Fibroblast of lung (primary cell): ENCODE measurements at regions not wholly inside any gene's neighbourhood (a gene's known extent, or its start where the extent isn't known, plus 50 kb on each side); places are given as distances from the start of the nearest gene placed in this dataset.

Source experiments
- DNase-seq, 2 donors: peaks; one replicate each; pipeline versions ENCODE4 v3.0.0 to v3.0.0-alpha.2; 2010; ENCODE audit warnings: low read depth in 2 of 2
- H2AFZ ChIP-seq: 2 replicates; pipeline ENCODE4 v1.5.1; 2012; ENCODE audit warnings: low read length, control low read depth, inconsistent platforms
- H3K27ac ChIP-seq: 2 replicates; pipeline ENCODE4 v1.5.1; 2011; ENCODE audit warnings: low read length, control low read depth; ENCODE audit not compliant: insufficient read depth
- H3K27me3 ChIP-seq: 2 replicates; pipeline ENCODE4 v1.5.1; 2011; ENCODE audit warnings: mild to moderate bottlenecking, low read length; ENCODE audit not compliant: control insufficient read depth, insufficient read depth
- H3K36me3 ChIP-seq: 2 replicates; pipeline ENCODE4 v1.5.1; 2011; ENCODE audit warnings: low read length; ENCODE audit not compliant: control insufficient read depth, insufficient read depth
- H3K4me1 ChIP-seq: 2 replicates; pipeline ENCODE4 v1.5.1; 2011; ENCODE audit warnings: low read length; ENCODE audit not compliant: control insufficient read depth, insufficient read depth; ENCODE audit errors: extremely low read depth
- H3K4me2 ChIP-seq: 2 replicates; pipeline ENCODE4 v1.5.1; 2011; ENCODE audit warnings: low read length, control low read depth; ENCODE audit not compliant: insufficient read depth; ENCODE audit errors: extremely low read depth
- H3K4me3 ChIP-seq, 4 experiments: fragments of 200-600 bp in 1 of 4; sonication (generic) in 1 of 4; replicated peaks in 1 of 4; 2 replicates each; pipeline ENCODE4 v1.5.1; 2011 to 2016; ENCODE audit warnings: low read length in 4 of 4, low read depth in 3 of 4, mild to moderate bottlenecking in 3 of 4, control low read depth in 2 of 4, inconsistent platforms in 1 of 4, mixed read lengths in 1 of 4; ENCODE audit not compliant: insufficient read depth in 1 of 4; ENCODE audit errors: control extremely low read depth in 1 of 4
- H3K79me2 ChIP-seq: 2 replicates; pipeline ENCODE4 v1.5.1; 2012; ENCODE audit warnings: mild to moderate bottlenecking, low read length, inconsistent platforms; ENCODE audit not compliant: control insufficient read depth, insufficient read depth
- H3K9ac ChIP-seq: 2 replicates; pipeline ENCODE4 v1.5.1; 2011; ENCODE audit warnings: mild to moderate bottlenecking, low read length, control low read depth; ENCODE audit not compliant: insufficient read depth
- H3K9me3 ChIP-seq: 2 replicates; pipeline ENCODE4 v1.5.1; 2012; ENCODE audit warnings: low read depth, low read length; ENCODE audit not compliant: control insufficient read depth, insufficient read depth
- H4K20me1 ChIP-seq: 2 replicates; pipeline ENCODE4 v1.5.1; 2011; ENCODE audit warnings: low read length; ENCODE audit not compliant: control insufficient read depth, insufficient read depth; ENCODE audit errors: extremely low read depth
- EZH2 ChIP-seq: IDR thresholded peaks from 2 replicates; pipeline ENCODE4 v1.5.1; 2012; ENCODE audit warnings: low read length, control low read depth, mild to moderate bottlenecking; ENCODE audit errors: missing control alignments
- TF ChIP-seq, protein P1 (sequence below), 2 donors: IDR thresholded peaks in 1 of 2; conservative IDR thresholded peaks in 1 of 2; 1 replicate in 1 of 2; 2 replicates in 1 of 2; pipeline ENCODE4 v1.5.1; 2011 to 2012; ENCODE audit warnings: low read length in 2 of 2, control low read depth in 1 of 2, inconsistent platforms in 1 of 2, low read depth in 1 of 2, mild to moderate bottlenecking in 1 of 2

DNA sequence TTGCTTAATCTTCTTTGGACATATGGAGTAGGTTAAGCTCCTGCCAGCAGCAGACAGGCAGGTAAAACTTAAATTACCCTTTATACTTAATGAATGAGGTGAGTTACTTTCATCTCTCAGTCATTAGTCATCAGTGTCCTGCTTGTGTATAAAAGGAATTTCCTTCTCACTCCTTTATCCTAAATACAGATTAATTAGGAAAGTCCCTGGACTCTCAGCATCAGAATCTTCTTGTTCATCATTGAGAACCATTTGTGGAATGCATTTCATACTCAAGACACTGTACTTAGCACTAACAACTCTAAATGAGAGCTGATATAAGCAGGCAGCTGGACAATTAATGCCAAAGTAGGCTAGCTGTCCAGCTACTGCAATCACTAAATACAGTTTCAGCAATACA, 630.4 kb downstream of the METTL15 start:
- DNase-seq, result peak in 1 of 2 donors; percentile 76
- Histone ChIP-seq H3K4me2 (no peak overlapping the region), H3K4me3 (no peak overlapping the region)

DNA sequence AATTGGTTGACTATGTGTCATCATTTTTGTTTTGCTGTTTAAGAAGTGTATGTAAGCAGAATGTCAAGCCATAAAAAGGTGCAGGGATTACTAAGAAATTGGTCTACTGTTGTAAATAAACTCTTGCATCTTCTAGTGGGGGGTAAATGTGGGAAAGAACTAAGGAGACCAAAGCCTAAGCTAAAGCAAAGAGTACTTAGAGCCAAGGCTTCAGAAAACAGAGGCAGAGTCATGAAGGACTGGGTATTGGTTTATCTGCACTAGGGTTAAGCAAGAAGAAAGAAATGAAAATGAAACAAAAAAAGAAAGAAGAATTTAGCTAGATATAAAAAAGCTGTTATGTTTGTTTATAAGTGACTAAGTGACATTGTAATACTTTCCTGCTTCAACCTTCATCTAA, 628.1 kb downstream of the METTL15 start:
- Histone ChIP-seq H3K4me2 (no peak overlapping the region), H3K4me3 (no peak overlapping the region), H2AFZ (no peak overlapping the region), H3K27me3 (no peaks in the 10 kb centered on the region), H3K79me2 (no peaks in the 10 kb centered on the region), H3K4me1 (no peaks in the 10 kb centered on the region), H3K9me3 (no peaks in the 10 kb centered on the region), H4K20me1 (no peaks in the 10 kb centered on the region), H3K9ac (no peak overlapping the region), H3K27ac (no peak overlapping the region), H3K36me3 (no peaks in the 10 kb centered on the region)
- DNase-seq, result no peak
- TF ChIP-seq, protein P1, sequence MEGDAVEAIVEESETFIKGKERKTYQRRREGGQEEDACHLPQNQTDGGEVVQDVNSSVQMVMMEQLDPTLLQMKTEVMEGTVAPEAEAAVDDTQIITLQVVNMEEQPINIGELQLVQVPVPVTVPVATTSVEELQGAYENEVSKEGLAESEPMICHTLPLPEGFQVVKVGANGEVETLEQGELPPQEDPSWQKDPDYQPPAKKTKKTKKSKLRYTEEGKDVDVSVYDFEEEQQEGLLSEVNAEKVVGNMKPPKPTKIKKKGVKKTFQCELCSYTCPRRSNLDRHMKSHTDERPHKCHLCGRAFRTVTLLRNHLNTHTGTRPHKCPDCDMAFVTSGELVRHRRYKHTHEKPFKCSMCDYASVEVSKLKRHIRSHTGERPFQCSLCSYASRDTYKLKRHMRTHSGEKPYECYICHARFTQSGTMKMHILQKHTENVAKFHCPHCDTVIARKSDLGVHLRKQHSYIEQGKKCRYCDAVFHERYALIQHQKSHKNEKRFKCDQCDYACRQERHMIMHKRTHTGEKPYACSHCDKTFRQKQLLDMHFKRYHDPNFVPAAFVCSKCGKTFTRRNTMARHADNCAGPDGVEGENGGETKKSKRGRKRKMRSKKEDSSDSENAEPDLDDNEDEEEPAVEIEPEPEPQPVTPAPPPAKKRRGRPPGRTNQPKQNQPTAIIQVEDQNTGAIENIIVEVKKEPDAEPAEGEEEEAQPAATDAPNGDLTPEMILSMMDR (conservative IDR thresholded peaks at IDR 0.05 in 1 of 2, IDR thresholded peaks at IDR 0.05 in 1 of 2; ENCODE audit: low read depth in 1 of 2, low read length in 2 of 2), result no peak
- TF ChIP-seq EZH2, result no peak

More for the DNA sequence above, 630.4 kb downstream of the METTL15 start:
- no peak for TF ChIP-seq EZH2
- TF ChIP-seq, protein P1 (conservative IDR thresholded peaks at IDR 0.05 in 1 of 2, IDR thresholded peaks at IDR 0.05 in 1 of 2; ENCODE audit: low read depth in 1 of 2, low read length in 2 of 2), result no peak
- no peak overlapping the region for H3K27ac ChIP-seq
- no peaks in the 10 kb centered on the region for H3K27me3 ChIP-seq
- no peaks in the 10 kb centered on the region for H3K79me2 ChIP-seq
- no peaks in the 10 kb centered on the region for H3K4me1 ChIP-seq
- H2AFZ ChIP-seq, result no peak overlapping the region
- H3K9ac ChIP-seq, result no peak overlapping the region
- H3K36me3 ChIP-seq, result no peaks in the 10 kb centered on the region
- no peaks in the 10 kb centered on the region for H4K20me1 ChIP-seq
- no peaks in the 10 kb centered on the region for H3K9me3 ChIP-seq

DNA sequence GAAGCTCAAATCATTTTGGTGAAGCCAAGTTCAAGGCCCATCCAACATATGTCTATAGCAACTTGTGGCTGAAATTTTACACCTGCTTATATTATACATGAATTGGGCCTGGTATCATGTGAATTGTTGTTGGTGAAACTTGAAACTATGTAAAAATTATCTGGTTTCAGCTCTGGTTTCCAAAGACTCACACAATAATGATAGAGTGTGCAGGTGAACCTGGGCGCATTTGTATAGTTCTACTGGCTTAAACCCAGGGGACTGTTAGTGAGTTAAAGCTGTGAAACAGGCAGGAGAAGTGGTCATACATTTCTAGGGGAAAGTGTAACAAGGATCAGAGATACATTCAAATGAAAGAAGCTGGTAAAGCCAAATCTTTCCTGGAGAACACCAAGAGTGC, 627.3 kb downstream of the METTL15 start:
- H3K4me3 ChIP-seq, result no peak overlapping the region
- H3K4me1 ChIP-seq, result no peaks in the 10 kb centered on the region
- H3K27ac ChIP-seq, result no peak overlapping the region
- H4K20me1 ChIP-seq, result no peaks in the 10 kb centered on the region
- H3K27me3 ChIP-seq, result no peaks in the 10 kb centered on the region
- no peaks in the 10 kb centered on the region for H3K9me3 ChIP-seq
- H2AFZ ChIP-seq, result no peak overlapping the region
- H3K9ac ChIP-seq, result no peak overlapping the region
- DNase-seq, result no peak
- no peaks in the 10 kb centered on the region for H3K36me3 ChIP-seq
- no peaks in the 10 kb centered on the region for H3K79me2 ChIP-seq
- no peak for TF ChIP-seq EZH2
- TF ChIP-seq, protein P1 (conservative IDR thresholded peaks at IDR 0.05 in 1 of 2, IDR thresholded peaks at IDR 0.05 in 1 of 2; ENCODE audit: low read depth in 1 of 2, low read length in 2 of 2), result no peak
- H3K4me2 ChIP-seq, result no peak overlapping the region
